ENCODE measurements at regions not wholly inside any gene's neighbourhood (a gene's known extent, or its start where the extent isn't known, plus 50 kb on each side); places are given as distances from the start of the nearest gene placed in this dataset.
"Not testable (repeated sequence)": the region's sequence is repeated elsewhere in the genome, so short reads cannot be mapped to it uniquely, and the experiment has no call there.

- WGBS (ENCODE audit: extremely low coverage, insufficient coverage, insufficient read length) = no CpG with 5 or more reads among the region's 6 CpGs
- H3K36me3 ChIP-seq (ENCODE audit: control insufficient read depth in 1 of 2, insufficient read depth in 2 of 2, low read length in 2 of 2) = no peaks in the 10 kb centered on the region
- no peak overlapping the region for H3K4me2 ChIP-seq (ENCODE audit: low read length)
- DNase-seq = no peak
- H2BK5ac ChIP-seq (ENCODE audit: low read depth, low read length, poor library complexity) = no peak overlapping the region
- H3K27ac ChIP-seq (ENCODE audit: low read depth, low read length) = no peak overlapping the region
- no peak overlapping the region for H3K4me3 ChIP-seq (ENCODE audit: low read depth, low read length)
- no peak overlapping the region for H4K8ac ChIP-seq (ENCODE audit: low read depth, low read length)
- no peaks in the 10 kb centered on the region for H3K4me1 ChIP-seq (ENCODE audit: control insufficient read depth in 1 of 2, insufficient read depth in 2 of 2, low read length in 2 of 2)
- H2AK5ac ChIP-seq (ENCODE audit: low read length) = no peak overlapping the region
- no peak overlapping the region for H2BK12ac ChIP-seq (ENCODE audit: low read length)
- no peak overlapping the region for H3K23ac ChIP-seq (ENCODE audit: low read length)
- no peak overlapping the region for H3K9ac ChIP-seq (ENCODE audit: low read length)
- no peaks in the 10 kb centered on the region for H3K79me1 ChIP-seq (ENCODE audit: low read length)
- H2AFZ ChIP-seq (ENCODE audit: insufficient read depth, low read length, poor library complexity) = no peak overlapping the region
- H4K12ac ChIP-seq (ENCODE audit: low read depth, low read length) = no peak overlapping the region
- no peak overlapping the region for H2BK120ac ChIP-seq (ENCODE audit: insufficient read depth, low read length, poor library complexity)
- H3K79me2 ChIP-seq (ENCODE audit: control insufficient read depth, insufficient read depth, low read length, poor library complexity) = no peaks in the 10 kb centered on the region
- no peaks in the 10 kb centered on the region for H3K27me3 ChIP-seq (ENCODE audit: insufficient read depth, low read length)
- no peak overlapping the region for H3K14ac ChIP-seq (ENCODE audit: low read length)
- no peak overlapping the region for H3K4ac ChIP-seq (ENCODE audit: low read depth, low read length)
- no peak overlapping the region for H3K18ac ChIP-seq (ENCODE audit: low read length)
- no peak overlapping the region for H4K91ac ChIP-seq (ENCODE audit: low read depth, low read length)
- no peaks in the 10 kb centered on the region for H3K9me3 ChIP-seq (ENCODE audit: insufficient read depth, low read depth, low read length)
These were observed 2662.4 kb upstream of the PCDH20 start for GRCh38 chr13:64078025-64078424.

DNA sequence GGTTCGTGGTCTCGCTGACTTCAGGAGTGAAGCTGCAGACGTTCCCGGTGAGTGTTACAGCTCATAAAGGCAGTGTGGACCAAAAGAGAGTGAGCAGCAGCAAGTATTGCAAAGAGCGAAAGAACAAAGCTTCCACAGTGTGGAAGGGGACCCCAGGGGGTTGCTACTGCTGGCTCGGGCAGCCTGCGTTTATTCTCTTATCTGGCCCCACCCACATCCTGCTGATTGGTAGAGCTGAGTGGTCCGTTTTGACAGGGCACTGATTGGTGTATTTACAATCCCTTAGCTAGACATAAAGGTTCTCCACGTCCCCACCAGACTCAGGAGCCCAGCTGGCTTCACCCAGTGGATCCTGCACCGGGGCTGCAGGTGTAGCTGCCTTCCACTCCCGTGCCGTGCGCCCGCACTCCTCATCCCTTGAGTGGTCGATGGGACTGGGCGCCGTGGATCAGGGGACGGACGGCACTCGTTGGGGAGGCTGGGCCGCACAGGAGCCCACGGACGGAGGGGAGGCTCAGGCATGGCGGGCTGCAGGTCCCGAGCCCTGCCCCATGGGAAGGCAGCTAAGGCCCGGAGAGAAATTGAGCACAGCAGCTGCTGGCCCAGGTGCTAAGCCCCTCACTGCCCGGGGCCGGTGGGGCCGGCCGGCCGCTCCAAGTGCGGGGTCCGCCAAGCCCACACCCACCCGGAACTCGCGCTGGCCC, 2661.6 kb upstream of the PCDH20 start:
- WGBS (ENCODE audit: extremely low coverage, insufficient coverage, insufficient read length) = no CpG with 5 or more reads among the region's 36 CpGs
- not testable (repeated sequence) for H3K9me3 ChIP-seq (ENCODE audit: insufficient read depth, low read depth, low read length)

DNA sequence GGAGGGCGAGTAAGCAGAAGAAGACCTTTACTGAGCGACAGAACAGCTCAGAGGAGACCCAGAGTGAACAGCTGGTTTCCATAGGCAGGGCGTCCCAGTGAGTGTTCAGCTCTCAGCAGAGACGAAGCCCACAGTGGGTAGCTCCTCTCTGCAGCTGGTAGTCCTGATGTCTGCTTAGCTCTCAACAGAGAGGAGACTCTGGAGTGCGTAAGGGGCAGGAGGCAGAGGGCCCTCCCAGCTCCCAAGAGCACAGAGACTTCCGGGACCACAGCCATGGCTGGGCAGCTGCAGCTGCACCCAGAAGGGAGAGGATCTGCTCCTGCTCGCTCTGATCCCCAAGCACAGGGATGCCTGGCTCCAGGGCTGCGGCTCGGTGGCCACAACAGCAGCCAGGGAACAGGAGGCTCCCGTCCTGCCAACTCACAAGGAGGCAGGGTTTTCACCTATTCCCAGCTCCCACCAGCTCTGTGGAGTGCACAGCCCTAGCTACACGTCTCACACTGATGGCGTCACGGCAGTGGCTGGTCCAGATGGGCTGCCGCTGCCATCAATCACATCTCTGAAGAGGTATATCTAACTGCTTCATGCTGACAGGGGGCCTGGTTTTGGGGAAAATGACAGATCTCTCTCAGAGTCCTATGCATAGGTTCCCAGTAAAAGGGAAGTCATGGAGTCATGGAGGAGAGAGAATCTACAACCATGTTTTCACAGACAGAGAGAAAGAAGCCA, 2660.1 kb upstream of the PCDH20 start:
- H3K23ac ChIP-seq (ENCODE audit: low read length) = no peak overlapping the region
- H4K91ac ChIP-seq (ENCODE audit: low read depth, low read length) = no peak overlapping the region
- DNase-seq = peak in 1 of 2 donors; percentile 21
- no peak overlapping the region for H3K9ac ChIP-seq (ENCODE audit: low read length)
- no peak overlapping the region for H3K18ac ChIP-seq (ENCODE audit: low read length)
- no peak overlapping the region for H3K14ac ChIP-seq (ENCODE audit: low read length)
- no peak overlapping the region for H2AK5ac ChIP-seq (ENCODE audit: low read length)
- H4K8ac ChIP-seq (ENCODE audit: low read depth, low read length) = no peak overlapping the region
- H3K79me1 ChIP-seq (ENCODE audit: low read length) = no peaks in the 10 kb centered on the region
- H2BK12ac ChIP-seq (ENCODE audit: low read length) = no peak overlapping the region
- no peak overlapping the region for H3K4me2 ChIP-seq (ENCODE audit: low read length)
- no peak overlapping the region for H2AFZ ChIP-seq (ENCODE audit: insufficient read depth, low read length, poor library complexity)
- H2BK5ac ChIP-seq (ENCODE audit: low read depth, low read length, poor library complexity) = no peak overlapping the region
- no peaks in the 10 kb centered on the region for H3K79me2 ChIP-seq (ENCODE audit: control insufficient read depth, insufficient read depth, low read length, poor library complexity)
- no peak overlapping the region for H3K4me3 ChIP-seq (ENCODE audit: low read depth, low read length)
- no peaks in the 10 kb centered on the region for H3K27me3 ChIP-seq (ENCODE audit: insufficient read depth, low read length)
- H3K4me1 ChIP-seq (ENCODE audit: control insufficient read depth in 1 of 2, insufficient read depth in 2 of 2, low read length in 2 of 2) = no peaks in the 10 kb centered on the region
- no peak overlapping the region for H3K4ac ChIP-seq (ENCODE audit: low read depth, low read length)
- H3K36me3 ChIP-seq (ENCODE audit: control insufficient read depth in 1 of 2, insufficient read depth in 2 of 2, low read length in 2 of 2) = no peaks in the 10 kb centered on the region
- no peaks in the 10 kb centered on the region for H3K9me3 ChIP-seq (ENCODE audit: insufficient read depth, low read depth, low read length)
- H3K27ac ChIP-seq (ENCODE audit: low read depth, low read length) = no peak overlapping the region
- WGBS (ENCODE audit: extremely low coverage, insufficient coverage, insufficient read length) = no CpG with 5 or more reads among the region's 14 CpGs
- H4K12ac ChIP-seq (ENCODE audit: low read depth, low read length) = no peak overlapping the region
- no peak overlapping the region for H2BK120ac ChIP-seq (ENCODE audit: insufficient read depth, low read length, poor library complexity)

More for the DNA sequence above, 2661.6 kb upstream of the PCDH20 start:
- H3K27ac ChIP-seq (ENCODE audit: low read depth, low read length); H2AK5ac ChIP-seq (ENCODE audit: low read length); H3K18ac ChIP-seq (ENCODE audit: low read length); H3K14ac ChIP-seq (ENCODE audit: low read length); H3K27me3 ChIP-seq (ENCODE audit: insufficient read depth, low read length); H4K12ac ChIP-seq (ENCODE audit: low read depth, low read length); H3K9ac ChIP-seq (ENCODE audit: low read length); H4K91ac ChIP-seq (ENCODE audit: low read depth, low read length); H2AFZ ChIP-seq (ENCODE audit: insufficient read depth, low read length, poor library complexity); H3K4me2 ChIP-seq (ENCODE audit: low read length); H3K79me2 ChIP-seq (ENCODE audit: control insufficient read depth, insufficient read depth, low read length, poor library complexity); H4K8ac ChIP-seq (ENCODE audit: low read depth, low read length); H2BK120ac ChIP-seq (ENCODE audit: insufficient read depth, low read length, poor library complexity); H3K23ac ChIP-seq (ENCODE audit: low read length); H2BK5ac ChIP-seq (ENCODE audit: low read depth, low read length, poor library complexity); H3K4ac ChIP-seq (ENCODE audit: low read depth, low read length); H3K4me3 ChIP-seq (ENCODE audit: low read depth, low read length); H3K36me3 ChIP-seq (ENCODE audit: control insufficient read depth in 1 of 2, insufficient read depth in 2 of 2, low read length in 2 of 2); H3K79me1 ChIP-seq (ENCODE audit: low read length); H2BK12ac ChIP-seq (ENCODE audit: low read length); H3K4me1 ChIP-seq (ENCODE audit: control insufficient read depth in 1 of 2, insufficient read depth in 2 of 2, low read length in 2 of 2); DNase-seq: not testable (repeated sequence)

DNA sequence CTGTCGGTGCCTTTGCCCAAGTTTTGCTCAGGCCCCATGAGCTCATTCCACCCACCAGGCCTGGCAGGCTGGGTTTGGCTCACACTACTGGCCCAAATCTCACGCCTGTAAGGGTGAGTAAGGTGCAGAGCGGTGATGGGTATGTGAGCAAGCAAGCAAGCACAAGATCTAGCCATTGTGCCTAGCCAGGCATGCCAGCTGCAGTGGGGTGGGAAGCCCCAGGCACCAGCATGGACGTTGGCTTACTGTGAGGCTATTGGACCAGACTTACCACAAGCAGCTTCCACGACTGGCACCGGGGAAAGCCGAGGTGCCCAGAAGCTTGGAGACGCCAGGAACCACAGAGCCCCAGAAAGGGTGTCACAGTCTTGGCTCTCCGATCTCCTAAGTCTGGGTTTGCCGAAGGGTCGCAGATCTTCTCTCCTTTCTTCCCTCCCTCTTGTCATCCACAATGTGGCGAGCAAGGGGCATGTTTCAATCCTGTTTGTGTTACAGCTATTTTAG, 2659.4 kb upstream of the PCDH20 start:
- Histone ChIP-seq H3K23ac (ENCODE audit: low read length) (no peak overlapping the region), H3K4ac (ENCODE audit: low read depth, low read length) (no peak overlapping the region), H3K4me1 (ENCODE audit: control insufficient read depth in 1 of 2, insufficient read depth in 2 of 2, low read length in 2 of 2) (no peaks in the 10 kb centered on the region), H2BK120ac (ENCODE audit: insufficient read depth, low read length, poor library complexity) (no peak overlapping the region), H3K9me3 (ENCODE audit: insufficient read depth, low read depth, low read length) (no peaks in the 10 kb centered on the region), H3K9ac (ENCODE audit: low read length) (no peak overlapping the region), H4K12ac (ENCODE audit: low read depth, low read length) (no peak overlapping the region), H3K14ac (ENCODE audit: low read length) (no peak overlapping the region), H2BK5ac (ENCODE audit: low read depth, low read length, poor library complexity) (no peak overlapping the region), H3K36me3 (ENCODE audit: control insufficient read depth in 1 of 2, insufficient read depth in 2 of 2, low read length in 2 of 2) (no peaks in the 10 kb centered on the region), H2AFZ (ENCODE audit: insufficient read depth, low read length, poor library complexity) (no peak overlapping the region), H3K4me2 (ENCODE audit: low read length) (no peak overlapping the region), H3K27me3 (ENCODE audit: insufficient read depth, low read length) (no peaks in the 10 kb centered on the region), H3K79me2 (ENCODE audit: control insufficient read depth, insufficient read depth, low read length, poor library complexity) (no peaks in the 10 kb centered on the region), H2BK12ac (ENCODE audit: low read length) (no peak overlapping the region), H3K79me1 (ENCODE audit: low read length) (no peaks in the 10 kb centered on the region), H4K8ac (ENCODE audit: low read depth, low read length) (no peak overlapping the region), H3K4me3 (ENCODE audit: low read depth, low read length) (no peak overlapping the region), H4K91ac (ENCODE audit: low read depth, low read length) (no peak overlapping the region), H3K18ac (ENCODE audit: low read length) (no peak overlapping the region), H2AK5ac (ENCODE audit: low read length) (no peak overlapping the region), H3K27ac (ENCODE audit: low read depth, low read length) (no peak overlapping the region)
- no peak for DNase-seq
- no CpG with 5 or more reads among the region's 12 CpGs for WGBS (ENCODE audit: extremely low coverage, insufficient coverage, insufficient read length)
